IPS-NIHi11 (cell line): ENCODE measurements at regions not wholly inside any gene's neighbourhood (a gene's known extent, or its start where the extent isn't known, plus 50 kb on each side); places are given as distances from the start of the nearest gene placed in this dataset.

Source experiments
- DNase-seq: peaks from one replicate; pipeline ENCODE4 v3.0.0; 2012; ENCODE audit warnings: mixed read lengths, low spot score

- DNase-seq, result no peak
Measured at GRCh38 chr2:226079196-226079595, 679.7 kb downstream of the NYAP2 start.

- DNase-seq, result no peak
Measured at GRCh38 chr2:226078666-226079065, 679.2 kb downstream of the NYAP2 start.

GRCh38 chr2:226077841-226078240 is 678.3 kb downstream of the NYAP2 start:
- no peak for DNase-seq

GRCh38 chr2:226077031-226077430 is 677.5 kb downstream of the NYAP2 start:
- DNase-seq, result no peak

- DNase-seq, result no peak
Measured at GRCh38 chr2:226076529-226076928, 677.0 kb downstream of the NYAP2 start.

- no peak for DNase-seq
Measured at GRCh38 chr2:226074391-226074790, 674.9 kb downstream of the NYAP2 start.

- no peak for DNase-seq
Measured at GRCh38 chr2:226073496-226074160, 674.1 kb downstream of the NYAP2 start.

GRCh38 chr2:226066873-226067272 is 667.4 kb downstream of the NYAP2 start:
- DNase-seq, result no peak

- DNase-seq, result no peak
Measured at GRCh38 chr2:226066391-226066790, 666.9 kb downstream of the NYAP2 start.

GRCh38 chr2:226064932-226065570 is 665.5 kb downstream of the NYAP2 start:
- DNase-seq, result no peak

- no peak for DNase-seq
Measured at GRCh38 chr2:226063704-226064440, 664.4 kb downstream of the NYAP2 start.

GRCh38 chr2:226059961-226060627 is 660.6 kb downstream of the NYAP2 start:
- DNase-seq, result no peak

GRCh38 chr2:226057914-226058313 is 658.4 kb downstream of the NYAP2 start:
- peak; percentile 18 for DNase-seq

- DNase-seq, result peak; percentile 8
Measured at GRCh38 chr2:226057365-226057764, 657.9 kb downstream of the NYAP2 start.

- no peak for DNase-seq
Measured at GRCh38 chr2:226052772-226053416, 653.4 kb downstream of the NYAP2 start.

- DNase-seq, result no peak
Measured at GRCh38 chr2:226050822-226051221, 651.3 kb downstream of the NYAP2 start.

GRCh38 chr2:226048611-226049010 is 649.1 kb downstream of the NYAP2 start:
- DNase-seq, result peak; percentile 23

- DNase-seq, result no peak
Measured at GRCh38 chr2:226045080-226045479, 645.6 kb downstream of the NYAP2 start.

- no peak for DNase-seq
Measured at GRCh38 chr2:226040344-226040900, 640.9 kb downstream of the NYAP2 start.

- DNase-seq, result no peak
Measured at GRCh38 chr2:226037526-226037925, 638.0 kb downstream of the NYAP2 start.

- peak; percentile 14 for DNase-seq
Measured at GRCh38 chr2:226031647-226032501, 632.4 kb downstream of the NYAP2 start.
